ENCODE measurements at regions not wholly inside any gene's neighbourhood (a gene's known extent, or its start where the extent isn't known, plus 50 kb on each side); places are given as distances from the start of the nearest gene placed in this dataset.

- CTCF ChIA-PET = no interaction called here
- no peaks in the 10 kb centered on the region for H3K9me3 ChIP-seq (ENCODE audit: low read length)
- Mint-ChIP-seq H3K27ac (no peak overlapping the region), H3K4me1 (no peaks in the 10 kb centered on the region), H3K27me3 (no peaks in the 10 kb centered on the region), H3K9me3 (peaks cover 0 to 11% (median 2%) of the 10 kb centered on the region in 5 donors), H3K4me3 (no peak overlapping the region), H3K36me3 (no peaks in the 10 kb centered on the region)
- no peak overlapping the region for H3K27ac ChIP-seq (ENCODE audit: low read depth, low read length)
- no peaks in the 10 kb centered on the region for H3K4me1 ChIP-seq (ENCODE audit: insufficient read depth, low read length)
- no peaks in the 10 kb centered on the region for H3K36me3 ChIP-seq (ENCODE audit: insufficient read depth, low read length)
- H3K4me3 ChIP-seq (ENCODE audit: low read length) = no peak overlapping the region
- no peak for DNase-seq
- H3K27me3 ChIP-seq (ENCODE audit: insufficient read depth, low read length, poor library complexity, severe bottlenecking) = no peaks in the 10 kb centered on the region
- POLR2A ChIA-PET = no interaction called here
These were observed 245.3 kb upstream of the ZP4 start for GRCh38 chr1:238135708-238136664.

GRCh38 chr1:238129677-238130076 is 239.0 kb upstream of the ZP4 start:
- H3K9me3 Mint-ChIP-seq = peaks cover 0 to 11% (median 2%) of the 10 kb centered on the region in 5 donors
- no peaks in the 10 kb centered on the region for H3K36me3 Mint-ChIP-seq
- H3K4me1 Mint-ChIP-seq = no peaks in the 10 kb centered on the region
- no peaks in the 10 kb centered on the region for H3K36me3 ChIP-seq (ENCODE audit: insufficient read depth, low read length)
- ChIA-PET POLR2A (no interaction called here), CTCF (no interaction called here)
- H3K4me1 ChIP-seq (ENCODE audit: insufficient read depth, low read length) = no peaks in the 10 kb centered on the region
- H3K4me3 Mint-ChIP-seq = no peak overlapping the region
- H3K4me3 ChIP-seq (ENCODE audit: low read length) = no peak overlapping the region
- peaks cover 4% of the 10 kb centered on the region for H3K9me3 ChIP-seq (ENCODE audit: low read length)
- H3K27ac ChIP-seq (ENCODE audit: low read depth, low read length) = no peak overlapping the region
- H3K27ac Mint-ChIP-seq = no peak overlapping the region
- no peaks in the 10 kb centered on the region for H3K27me3 ChIP-seq (ENCODE audit: insufficient read depth, low read length, poor library complexity, severe bottlenecking)
- H3K27me3 Mint-ChIP-seq = no peaks in the 10 kb centered on the region
- DNase-seq = no peak

GRCh38 chr1:238123201-238123600 is 232.5 kb upstream of the ZP4 start:
- Histone ChIP-seq H3K9me3 (ENCODE audit: low read length) (no peaks in the 10 kb centered on the region), H3K27ac (ENCODE audit: low read depth, low read length) (no peak overlapping the region), H3K4me1 (ENCODE audit: insufficient read depth, low read length) (no peaks in the 10 kb centered on the region), H3K4me3 (ENCODE audit: low read length) (no peak overlapping the region), H3K36me3 (ENCODE audit: insufficient read depth, low read length) (no peaks in the 10 kb centered on the region), H3K27me3 (ENCODE audit: insufficient read depth, low read length, poor library complexity, severe bottlenecking) (no peaks in the 10 kb centered on the region)
- CTCF ChIA-PET = no interaction called here
- DNase-seq = no peak
- H3K36me3 Mint-ChIP-seq = peaks cover 0 to 1% (median 0%) of the 10 kb centered on the region in 3 donors
- H3K4me3 Mint-ChIP-seq = no peak overlapping the region
- peaks cover 0 to 3% of the 10 kb centered on the region in 2 donors for H3K27me3 Mint-ChIP-seq
- H3K4me1 Mint-ChIP-seq = no peaks in the 10 kb centered on the region
- H3K9me3 Mint-ChIP-seq = peaks cover 0 to 8% (median 0%) of the 10 kb centered on the region in 5 donors
- H3K27ac Mint-ChIP-seq = no peak overlapping the region
- POLR2A ChIA-PET = no interaction called here

- ChIA-PET POLR2A (no interaction called here), CTCF (no interaction called here)
- Histone ChIP-seq H3K9me3 (ENCODE audit: low read length) (no peaks in the 10 kb centered on the region), H3K27ac (ENCODE audit: low read depth, low read length) (no peak overlapping the region), H3K4me1 (ENCODE audit: insufficient read depth, low read length) (no peaks in the 10 kb centered on the region), H3K27me3 (ENCODE audit: insufficient read depth, low read length, poor library complexity, severe bottlenecking) (no peaks in the 10 kb centered on the region), H3K36me3 (ENCODE audit: insufficient read depth, low read length) (no peaks in the 10 kb centered on the region), H3K4me3 (ENCODE audit: low read length) (no peak overlapping the region)
- Mint-ChIP-seq H3K4me1 (no peaks in the 10 kb centered on the region), H3K4me3 (no peak overlapping the region), H3K36me3 (peaks cover 0 to 1% (median 0%) of the 10 kb centered on the region in 3 donors), H3K27me3 (peaks cover 0 to 4% of the 10 kb centered on the region in 2 donors), H3K27ac (no peak overlapping the region), H3K9me3 (peaks cover 0 to 13% (median 3%) of the 10 kb centered on the region in 5 donors)
- no peak for DNase-seq
These were observed 229.1 kb upstream of the ZP4 start for GRCh38 chr1:238119861-238120260.

- no peaks in the 10 kb centered on the region for H3K4me1 ChIP-seq (ENCODE audit: insufficient read depth, low read length)
- no peak for DNase-seq
- H3K27ac Mint-ChIP-seq = no peak overlapping the region
- POLR2A ChIA-PET = no interaction called here
- no peaks in the 10 kb centered on the region for H3K27me3 ChIP-seq (ENCODE audit: insufficient read depth, low read length, poor library complexity, severe bottlenecking)
- H3K4me3 Mint-ChIP-seq = no peak overlapping the region
- H3K4me3 ChIP-seq (ENCODE audit: low read length) = no peak overlapping the region
- no peaks in the 10 kb centered on the region for H3K9me3 ChIP-seq (ENCODE audit: low read length)
- peaks cover 0 to 1% (median 0%) of the 10 kb centered on the region in 3 donors for H3K36me3 Mint-ChIP-seq
- peaks cover 0 to 13% (median 3%) of the 10 kb centered on the region in 5 donors for H3K9me3 Mint-ChIP-seq
- H3K27me3 Mint-ChIP-seq = peaks cover 0 to 4% of the 10 kb centered on the region in 2 donors
- H3K4me1 Mint-ChIP-seq = no peaks in the 10 kb centered on the region
- CTCF ChIA-PET = no interaction called here
- H3K27ac ChIP-seq (ENCODE audit: low read depth, low read length) = no peak overlapping the region
- H3K36me3 ChIP-seq (ENCODE audit: insufficient read depth, low read length) = no peaks in the 10 kb centered on the region
These were observed 228.3 kb upstream of the ZP4 start for GRCh38 chr1:238119060-238119459.

- no peaks in the 10 kb centered on the region for H3K4me1 ChIP-seq (ENCODE audit: insufficient read depth, low read length)
- H3K27ac ChIP-seq (ENCODE audit: low read depth, low read length) = no peak overlapping the region
- no peak for DNase-seq
- no peaks in the 10 kb centered on the region for H3K9me3 ChIP-seq (ENCODE audit: low read length)
- POLR2A ChIA-PET = no interaction called here
- Mint-ChIP-seq H3K9me3 (peaks cover 0 to 9% (median 3%) of the 10 kb centered on the region in 5 donors), H3K27ac (no peak overlapping the region), H3K4me3 (no peak overlapping the region), H3K4me1 (no peaks in the 10 kb centered on the region), H3K36me3 (peaks cover 0 to 1% (median 0%) of the 10 kb centered on the region in 3 donors), H3K27me3 (peaks cover 0 to 4% of the 10 kb centered on the region in 2 donors)
- no peak overlapping the region for H3K4me3 ChIP-seq (ENCODE audit: low read length)
- CTCF ChIA-PET = no interaction called here
- no peaks in the 10 kb centered on the region for H3K36me3 ChIP-seq (ENCODE audit: insufficient read depth, low read length)
- no peaks in the 10 kb centered on the region for H3K27me3 ChIP-seq (ENCODE audit: insufficient read depth, low read length, poor library complexity, severe bottlenecking)
These were observed 225.1 kb upstream of the ZP4 start for GRCh38 chr1:238115852-238116251.

- ChIA-PET POLR2A (no interaction called here), CTCF (no interaction called here)
- H3K4me1 ChIP-seq (ENCODE audit: insufficient read depth, low read length) = no peaks in the 10 kb centered on the region
- no peak for DNase-seq
- no peaks in the 10 kb centered on the region for H3K36me3 Mint-ChIP-seq
- H3K9me3 ChIP-seq (ENCODE audit: low read length) = no peaks in the 10 kb centered on the region
- no peak overlapping the region for H3K27ac ChIP-seq (ENCODE audit: low read depth, low read length)
- H3K9me3 Mint-ChIP-seq = peaks cover 0 to 17% (median 3%) of the 10 kb centered on the region in 5 donors
- no peak overlapping the region for H3K4me3 ChIP-seq (ENCODE audit: low read length)
- H3K4me3 Mint-ChIP-seq = no peak overlapping the region
- no peaks in the 10 kb centered on the region for H3K4me1 Mint-ChIP-seq
- peaks cover 0 to 3% of the 10 kb centered on the region in 2 donors for H3K27me3 Mint-ChIP-seq
- no peak overlapping the region for H3K27ac Mint-ChIP-seq
- H3K27me3 ChIP-seq (ENCODE audit: insufficient read depth, low read length, poor library complexity, severe bottlenecking) = no peaks in the 10 kb centered on the region
- H3K36me3 ChIP-seq (ENCODE audit: insufficient read depth, low read length) = no peaks in the 10 kb centered on the region
These were observed 222.4 kb upstream of the ZP4 start for GRCh38 chr1:238112952-238113621.

- no peak overlapping the region for H3K4me3 Mint-ChIP-seq
- no peaks in the 10 kb centered on the region for H3K36me3 ChIP-seq (ENCODE audit: insufficient read depth, low read length)
These were observed 220.8 kb upstream of the ZP4 start for GRCh38 chr1:238111516-238111915.

More at GRCh38 chr1:238111516-238111915, 220.8 kb upstream of the ZP4 start:
- H3K9me3 Mint-ChIP-seq = peaks cover 0 to 16% (median 3%) of the 10 kb centered on the region in 5 donors
- H3K27me3 Mint-ChIP-seq = peaks cover 0 to 1% of the 10 kb centered on the region in 2 donors
- Histone ChIP-seq H3K27ac (ENCODE audit: low read depth, low read length) (no peak overlapping the region), H3K9me3 (ENCODE audit: low read length) (no peaks in the 10 kb centered on the region), H3K4me3 (ENCODE audit: low read length) (no peak overlapping the region), H3K4me1 (ENCODE audit: insufficient read depth, low read length) (no peaks in the 10 kb centered on the region), H3K27me3 (ENCODE audit: insufficient read depth, low read length, poor library complexity, severe bottlenecking) (no peaks in the 10 kb centered on the region)
- no peaks in the 10 kb centered on the region for H3K36me3 Mint-ChIP-seq
- ChIA-PET POLR2A (no interaction called here), CTCF (no interaction called here)
- H3K4me1 Mint-ChIP-seq = no peaks in the 10 kb centered on the region
- no peak overlapping the region for H3K27ac Mint-ChIP-seq
- no peak for DNase-seq
